HT1080 (cell line): ENCODE measurements at regions not wholly inside any gene's neighbourhood (a gene's known extent, or its start where the extent isn't known, plus 50 kb on each side); places are given as distances from the start of the nearest gene placed in this dataset.

Experiments used
- DNase-seq: peaks from one replicate; pipeline ENCODE4 v3.0.0-alpha.2; 2015; ENCODE audit warnings: low read depth

- DNase-seq = no peak
Measured at GRCh38 chr2:145023334-145023934, 503.5 kb upstream of the ZEB2 start.

GRCh38 chr2:145022666-145023333 is 502.9 kb upstream of the ZEB2 start:
- DNase-seq = no peak

GRCh38 chr2:145021962-145022665 is 502.2 kb upstream of the ZEB2 start:
- no peak for DNase-seq

GRCh38 chr2:145020694-145021093 is 500.8 kb upstream of the ZEB2 start:
- DNase-seq = no peak

- no peak for DNase-seq
Measured at GRCh38 chr2:145020139-145020538, 500.2 kb upstream of the ZEB2 start.

- DNase-seq = no peak
Measured at GRCh38 chr2:145018502-145018901, 498.6 kb upstream of the ZEB2 start.

- no peak for DNase-seq
Measured at GRCh38 chr2:145017149-145017548, 497.2 kb upstream of the ZEB2 start.

- no peak for DNase-seq
Measured at GRCh38 chr2:145016711-145017110, 496.8 kb upstream of the ZEB2 start.

- DNase-seq = no peak
Measured at GRCh38 chr2:145015561-145015960, 495.6 kb upstream of the ZEB2 start.

- no peak for DNase-seq
Measured at GRCh38 chr2:145012806-145013205, 492.9 kb upstream of the ZEB2 start.

- DNase-seq = peak; percentile 25
Measured at GRCh38 chr2:145012214-145012670, 492.3 kb upstream of the ZEB2 start.

GRCh38 chr2:145010635-145011034 is 490.7 kb upstream of the ZEB2 start:
- DNase-seq = no peak

GRCh38 chr2:145007960-145008263 is 488.0 kb upstream of the ZEB2 start:
- DNase-seq = no peak

GRCh38 chr2:145007093-145007959 is 487.4 kb upstream of the ZEB2 start:
- peak; percentile 98 for DNase-seq

GRCh38 chr2:145002624-145003023 is 482.7 kb upstream of the ZEB2 start:
- no peak for DNase-seq

GRCh38 chr2:145000376-145000775 is 480.5 kb upstream of the ZEB2 start:
- DNase-seq = no peak

GRCh38 chr2:144999936-145000335 is 480.0 kb upstream of the ZEB2 start:
- DNase-seq = no peak

GRCh38 chr2:144999071-144999875 is 479.4 kb upstream of the ZEB2 start:
- no peak for DNase-seq

- DNase-seq = no peak
Measured at GRCh38 chr2:144998435-144998834, 478.5 kb upstream of the ZEB2 start.

GRCh38 chr2:144996225-144996795 is 476.4 kb upstream of the ZEB2 start:
- DNase-seq = peak; percentile 61

GRCh38 chr2:144995482-144995881 is 475.6 kb upstream of the ZEB2 start:
- DNase-seq = no peak
